GM13976 (cell line): ENCODE measurements at regions not wholly inside any gene's neighbourhood (a gene's known extent, or its start where the extent isn't known, plus 50 kb on each side); places are given as distances from the start of the nearest gene placed in this dataset.

ENCODE experiments used
- DNase-seq: peaks from one replicate; pipeline ENCODE4 v3.0.0; 2012; ENCODE audit warnings: low spot score
- CTCF ChIP-seq: IDR thresholded peaks from 2 replicates; pipeline ENCODE4 v1.5.1; 2012; ENCODE audit warnings: borderline replicate concordance, mild to moderate bottlenecking; ENCODE audit not compliant: insufficient read depth; ENCODE audit errors: extremely low read depth, missing control alignments, control extremely low read depth
- in situ Hi-C: fragments of 300-500 bp; cut with MboI; formaldehyde crosslinking; loops from one replicate; pipeline ENCODE4 v1.12.0; 2022; ENCODE audit warnings: low sequenced_read_pairs, mixed read lengths, inconsistent platforms; ENCODE audit not compliant: unreplicated experiment

DNA sequence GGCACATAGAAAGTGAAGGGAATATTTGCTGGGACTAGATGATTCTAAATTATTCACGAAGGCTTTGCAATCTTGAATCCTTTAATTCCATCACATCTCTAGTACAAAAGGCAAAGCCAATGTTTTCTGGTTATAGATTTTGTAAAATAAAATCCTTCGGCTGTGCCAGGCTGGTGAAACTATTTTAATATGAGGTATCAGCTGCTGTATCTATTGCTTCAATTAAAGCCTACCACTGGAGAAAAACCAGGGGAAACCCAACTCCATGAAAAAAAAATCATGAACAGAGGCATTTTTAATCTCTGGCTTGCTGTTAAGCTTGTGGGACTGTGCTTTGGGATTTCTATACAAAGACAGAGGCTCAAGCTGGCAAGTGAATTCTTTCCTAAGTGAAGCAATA, 271.8 kb downstream of the QKI start:
- no peak for TF ChIP-seq CTCF
- in situ Hi-C loops, result no loop called here
- no peak for DNase-seq

DNA sequence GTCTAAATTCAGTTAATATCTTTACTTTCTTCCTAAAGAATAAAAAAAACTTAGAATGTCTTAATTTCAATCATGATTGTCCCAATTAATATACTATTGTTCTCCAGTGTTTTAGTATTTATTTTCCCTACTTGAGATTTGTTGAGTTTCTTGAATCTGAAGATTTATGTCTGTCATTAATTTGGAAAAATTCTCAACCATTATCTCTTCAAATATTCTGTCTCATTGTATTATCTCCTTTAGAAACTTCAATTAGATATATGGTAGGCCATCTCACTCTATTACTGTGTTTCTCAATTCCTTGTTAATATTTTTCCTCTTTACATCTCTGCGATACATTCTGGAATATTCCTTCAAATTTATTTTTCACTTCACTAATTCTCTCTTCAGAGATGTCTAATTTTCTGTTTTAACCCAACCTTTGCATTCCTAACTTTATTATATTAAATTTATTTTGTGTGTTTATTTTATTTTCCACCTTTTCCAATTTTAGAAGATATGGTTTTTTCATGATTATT, 268.6 kb downstream of the QKI start:
- TF ChIP-seq CTCF, result no peak
- in situ Hi-C loops, result no loop called here
- DNase-seq, result no peak

- TF ChIP-seq CTCF, result no peak
- in situ Hi-C loops, result no loop called here
- no peak for DNase-seq
Measured at GRCh38 chr6:163679753-163680152, 265.2 kb downstream of the QKI start.

DNA sequence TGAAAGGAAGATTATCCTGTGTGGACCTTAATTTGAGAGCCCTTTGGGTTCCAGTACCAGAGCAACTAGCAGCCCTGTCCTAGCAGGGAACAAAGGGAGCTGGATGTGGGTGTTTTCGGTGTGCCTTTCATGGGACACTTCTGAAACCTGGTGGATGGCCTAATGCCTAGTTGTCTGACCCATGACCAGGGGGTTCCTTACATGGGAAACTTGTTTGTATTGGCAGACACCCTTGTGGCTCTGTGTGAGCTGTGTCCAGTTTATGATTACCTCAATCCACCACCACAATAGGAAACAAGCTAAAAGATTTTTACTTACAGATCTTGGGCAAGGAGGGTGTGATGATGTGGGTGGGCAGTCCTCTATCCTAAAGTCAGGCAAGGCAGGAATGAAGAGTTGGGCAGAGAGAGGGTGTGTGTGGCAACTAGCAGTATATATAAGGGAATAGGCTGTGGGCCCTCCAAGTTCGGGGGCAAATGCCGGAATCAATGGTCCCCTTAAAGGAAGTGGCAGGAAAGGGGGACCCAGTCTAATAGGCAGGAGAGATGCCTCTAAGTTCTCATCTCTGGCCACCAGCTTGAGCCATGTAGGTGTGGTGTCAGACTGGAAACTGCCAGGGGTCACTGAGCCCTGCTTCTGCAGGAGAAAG, 264.6 kb downstream of the QKI start:
- DNase-seq, result no peak
- in situ Hi-C loops, result no loop called here
- TF ChIP-seq CTCF, result no peak

DNA sequence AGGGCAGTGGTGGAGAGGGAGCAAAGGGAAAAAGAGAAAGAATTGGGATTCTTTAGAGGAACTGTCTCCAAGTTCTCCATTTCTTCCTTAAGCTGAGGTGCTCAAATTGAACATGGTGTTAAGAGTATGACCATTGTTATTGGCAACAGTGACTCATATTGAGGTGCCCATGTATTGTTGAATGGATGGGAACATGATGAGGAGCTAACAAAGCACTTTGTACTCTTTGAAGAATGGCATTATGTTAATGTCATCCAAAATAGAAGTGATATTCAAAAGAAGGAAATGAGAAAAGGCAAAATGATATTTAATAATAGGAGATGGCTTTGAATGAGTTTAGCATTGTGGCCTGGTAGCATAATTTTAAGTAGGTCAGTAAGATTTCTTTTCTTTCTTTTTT, 261.1 kb downstream of the QKI start:
- no peak for DNase-seq
- in situ Hi-C loops, result no loop called here
- TF ChIP-seq CTCF, result no peak

DNA sequence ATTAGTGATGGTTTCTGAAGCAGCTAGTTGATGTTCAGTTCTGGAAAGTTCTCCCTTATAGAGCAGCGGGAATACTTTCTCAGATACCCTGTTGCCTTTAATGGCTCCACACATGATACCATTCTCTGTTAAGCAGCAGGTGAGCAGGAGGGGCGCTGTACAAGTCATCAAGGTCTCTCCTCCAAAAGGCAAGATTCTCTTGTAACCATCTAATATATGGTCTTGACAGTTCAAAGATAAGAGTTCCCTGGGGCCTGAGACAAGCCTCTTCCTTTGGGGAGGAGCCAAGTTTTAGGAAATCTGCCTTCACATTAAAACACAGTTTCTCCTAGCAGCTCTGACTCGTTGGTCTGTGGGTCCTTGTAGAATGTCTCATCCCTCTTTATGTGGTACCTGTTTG, 258.2 kb downstream of the QKI start:
- no peak for DNase-seq

More for the DNA sequence above, 258.2 kb downstream of the QKI start:
- in situ Hi-C loops, result no loop called here
- TF ChIP-seq CTCF, result no peak
